Mammary epithelial cell (primary cell): ENCODE measurements at regions not wholly inside any gene's neighbourhood (a gene's known extent, or its start where the extent isn't known, plus 50 kb on each side); places are given as distances from the start of the nearest gene placed in this dataset.

Experiments
- CTCF ChIP-seq, 2 donors: IDR thresholded peaks in 1 of 2; conservative IDR thresholded peaks in 1 of 2; 2 replicates each; pipeline ENCODE4 v1.5.1; 2011 to 2012; ENCODE audit warnings: inconsistent platforms in 2 of 2, low read length in 2 of 2, mild to moderate bottlenecking in 2 of 2, control low read depth in 1 of 2, low read depth in 1 of 2; ENCODE audit not compliant: insufficient read depth in 1 of 2; ENCODE audit errors: extremely low read depth in 1 of 2
- EZH2 ChIP-seq: IDR thresholded peaks from 2 replicates; pipeline ENCODE4 v1.6.1; 2012; ENCODE audit warnings: low read length, inconsistent platforms, borderline replicate concordance

GRCh38 chr12:9329019-9329418, 120.8 kb upstream of the PZP start:
- no peak for TF ChIP-seq EZH2
- no peak for TF ChIP-seq CTCF (conservative IDR thresholded peaks at IDR 0.05 in 1 of 2, IDR thresholded peaks at IDR 0.05 in 1 of 2; ENCODE audit: extremely low read depth in 1 of 2, insufficient read depth in 1 of 2, low read depth in 1 of 2, low read length in 2 of 2)
